ENCODE measurements at regions not wholly inside any gene's neighbourhood (a gene's known extent, or its start where the extent isn't known, plus 50 kb on each side); places are given as distances from the start of the nearest gene placed in this dataset.

- 57 to 68% (median 59%) methylated on average over 2 of the region's 2 CpGs for whole genome bisulfite sequencing, 3 donors
- Histone ChIP-seq H3K27ac (no peak overlapping the region), H3K4me3 (no peak overlapping the region), H3K36me3 (no peaks in the 10 kb centered on the region), H3K27me3 (no peaks in the 10 kb centered on the region), H3K4me1 (ENCODE audit: insufficient read depth) (no peaks in the 10 kb centered on the region), H3K9me3 (no peaks in the 10 kb centered on the region)
- DNase-seq, result no peak
- intact Hi-C loops (cut with DNase I), result no loop called here
- TF ChIP-seq CTCF (IDR thresholded peaks at IDR 0.05) (no peak), POLR2A (IDR thresholded peaks at IDR 0.05) (no peak), EP300 (IDR thresholded peaks at IDR 0.05) (no peak)
Observed at GRCh38 chr5:30561771-30562170, 631.7 kb upstream of the CDH6 start.

DNA sequence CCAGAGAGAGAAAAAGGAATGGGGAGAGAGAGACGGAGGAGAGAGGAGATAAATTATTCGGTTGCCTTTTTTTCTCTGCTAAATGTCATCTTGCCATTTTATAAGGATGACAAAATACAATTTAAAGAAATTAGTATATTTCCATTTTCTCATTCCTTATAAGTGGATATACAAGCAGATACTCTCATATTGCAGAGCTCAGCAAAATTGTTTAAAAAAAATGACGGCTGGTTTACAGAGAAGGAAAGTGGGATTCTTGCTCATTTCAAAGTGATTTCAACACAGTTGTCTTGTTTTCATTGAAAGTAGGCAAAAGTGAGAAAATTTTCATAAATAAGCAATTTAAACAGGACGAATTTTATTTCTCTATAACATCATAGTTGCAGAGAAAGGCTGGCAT is 641.9 kb upstream of the CDH6 start:
- Histone ChIP-seq H3K27me3 (no peaks in the 10 kb centered on the region), H3K9me3 (no peaks in the 10 kb centered on the region), H3K4me3 (no peak overlapping the region), H3K4me1 (ENCODE audit: insufficient read depth) (no peaks in the 10 kb centered on the region), H3K27ac (no peak overlapping the region), H3K36me3 (no peaks in the 10 kb centered on the region)
- no peak for TF ChIP-seq EP300 (IDR thresholded peaks at IDR 0.05)
- no peak for TF ChIP-seq POLR2A (IDR thresholded peaks at IDR 0.05)
- no peak for TF ChIP-seq CTCF (IDR thresholded peaks at IDR 0.05)
- DNase-seq, result no peak
- intact Hi-C loops (cut with DNase I), result no loop called here
- WGBS, 3 donors, result 37 to 69% (median 52%) methylated on average over 4 of the region's 4 CpGs

DNA sequence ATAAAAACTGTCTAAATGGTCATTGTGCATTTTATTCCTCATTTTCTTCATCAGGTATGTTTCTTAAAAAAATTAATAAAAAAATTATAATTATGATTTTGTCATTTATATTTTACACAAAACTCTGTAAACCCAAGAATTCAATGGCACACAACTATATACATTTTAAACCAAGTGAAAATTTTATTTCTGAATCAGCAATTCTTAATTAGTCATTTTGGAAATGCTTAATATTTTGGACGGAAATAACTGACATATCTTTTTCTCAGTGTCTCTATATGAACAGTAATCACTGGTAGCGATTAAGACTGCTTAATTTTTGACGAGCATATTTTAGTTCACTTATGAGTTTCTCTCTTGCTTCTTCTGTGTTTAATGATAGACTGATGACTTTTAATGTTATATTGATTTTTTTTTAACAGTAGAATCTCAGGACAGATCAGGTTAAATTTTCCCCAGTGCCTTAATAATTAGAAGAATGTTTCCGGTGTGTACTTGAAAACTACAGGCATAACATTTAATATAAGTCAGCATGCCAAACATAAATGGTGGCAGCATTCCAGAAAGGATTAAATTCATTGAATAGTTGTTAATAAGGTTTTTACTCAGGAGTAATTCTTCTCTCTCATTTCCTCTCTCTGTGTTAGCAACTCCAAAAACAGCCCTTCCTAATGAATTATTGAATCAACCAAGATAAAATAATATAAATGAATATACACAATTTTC is 644.7 kb upstream of the CDH6 start:
- intact Hi-C loops (cut with DNase I), result no loop called here
- Histone ChIP-seq H3K27ac (no peak overlapping the region), H3K4me3 (no peak overlapping the region), H3K36me3 (no peaks in the 10 kb centered on the region), H3K9me3 (no peaks in the 10 kb centered on the region), H3K27me3 (no peaks in the 10 kb centered on the region), H3K4me1 (ENCODE audit: insufficient read depth) (no peaks in the 10 kb centered on the region)
- TF ChIP-seq CTCF (IDR thresholded peaks at IDR 0.05) (no peak), POLR2A (IDR thresholded peaks at IDR 0.05) (no peak), EP300 (IDR thresholded peaks at IDR 0.05) (no peak)
- WGBS, 3 donors, result 69 to 75% (median 75%) methylated on average over 4 of the region's 4 CpGs
- DNase-seq, result no peak

- DNase-seq, result no peak
- peaks cover 0 to 5% of the 10 kb centered on the region in 2 donors for H3K9me3 ChIP-seq
- H3K4me1 ChIP-seq (ENCODE audit: insufficient read depth), result no peaks in the 10 kb centered on the region
- no peak overlapping the region for H3K4me3 ChIP-seq
- H3K36me3 ChIP-seq, result no peaks in the 10 kb centered on the region
- WGBS, 3 donors, result 75 to 100% (median 86%) methylated on average over 4 of the region's 4 CpGs
- H3K27ac ChIP-seq, result no peak overlapping the region
- intact Hi-C loops (cut with DNase I), result no loop called here
- TF ChIP-seq CTCF (IDR thresholded peaks at IDR 0.05), result no peak
- no peak for TF ChIP-seq POLR2A (IDR thresholded peaks at IDR 0.05)
- no peak for TF ChIP-seq EP300 (IDR thresholded peaks at IDR 0.05)
- H3K27me3 ChIP-seq, result no peaks in the 10 kb centered on the region
Observed at GRCh38 chr5:30540150-30540549, 653.3 kb upstream of the CDH6 start.

Data from ovary (tissue), 7 donors.